Keratinocyte (primary cell): ENCODE measurements at regions not wholly inside any gene's neighbourhood (a gene's known extent, or its start where the extent isn't known, plus 50 kb on each side); places are given as distances from the start of the nearest gene placed in this dataset.

Source experiments
- EZH2 ChIP-seq: IDR thresholded peaks from one replicate; pipeline ENCODE4 v1.6.1; 2012; ENCODE audit warnings: inconsistent platforms, mild to moderate bottlenecking, low read length, moderate library complexity
- TF ChIP-seq, protein P1 (sequence below), 3 experiments: IDR thresholded peaks in 1 of 3; conservative IDR thresholded peaks in 1 of 3; optimal IDR thresholded peaks in 1 of 3; 2 replicates in 2 of 3; 3 replicates in 1 of 3; pipeline versions ENCODE3 to v1.5.1; 2011; ENCODE audit warnings: low read length in 3 of 3, mild to moderate bottlenecking in 3 of 3, moderate library complexity in 2 of 3, control low read depth in 1 of 3, inconsistent platforms in 1 of 3; ENCODE audit not compliant: insufficient read depth in 2 of 3; ENCODE audit errors: extremely low read depth in 1 of 3

DNA sequence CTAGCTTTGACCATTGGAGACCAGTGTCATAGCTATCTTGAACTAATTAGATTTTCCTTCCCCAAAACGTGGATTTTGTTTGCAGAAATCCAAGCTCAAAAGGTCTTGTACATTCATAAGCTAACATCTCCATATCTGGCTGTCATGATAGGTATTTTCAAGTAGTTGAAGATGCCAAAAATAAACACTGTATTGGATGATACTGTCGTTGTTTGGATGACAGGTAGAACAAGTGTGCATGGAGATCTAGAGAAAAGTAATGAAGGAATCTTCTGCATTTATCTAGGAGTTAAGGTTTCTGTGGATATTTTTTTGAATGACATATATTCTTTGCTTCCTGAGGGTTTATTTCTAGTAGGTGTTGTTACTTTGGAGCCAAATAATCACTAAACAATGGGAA is 1696.1 kb downstream of the SI start:
- no peak for TF ChIP-seq EZH2
- TF ChIP-seq, protein P1, sequence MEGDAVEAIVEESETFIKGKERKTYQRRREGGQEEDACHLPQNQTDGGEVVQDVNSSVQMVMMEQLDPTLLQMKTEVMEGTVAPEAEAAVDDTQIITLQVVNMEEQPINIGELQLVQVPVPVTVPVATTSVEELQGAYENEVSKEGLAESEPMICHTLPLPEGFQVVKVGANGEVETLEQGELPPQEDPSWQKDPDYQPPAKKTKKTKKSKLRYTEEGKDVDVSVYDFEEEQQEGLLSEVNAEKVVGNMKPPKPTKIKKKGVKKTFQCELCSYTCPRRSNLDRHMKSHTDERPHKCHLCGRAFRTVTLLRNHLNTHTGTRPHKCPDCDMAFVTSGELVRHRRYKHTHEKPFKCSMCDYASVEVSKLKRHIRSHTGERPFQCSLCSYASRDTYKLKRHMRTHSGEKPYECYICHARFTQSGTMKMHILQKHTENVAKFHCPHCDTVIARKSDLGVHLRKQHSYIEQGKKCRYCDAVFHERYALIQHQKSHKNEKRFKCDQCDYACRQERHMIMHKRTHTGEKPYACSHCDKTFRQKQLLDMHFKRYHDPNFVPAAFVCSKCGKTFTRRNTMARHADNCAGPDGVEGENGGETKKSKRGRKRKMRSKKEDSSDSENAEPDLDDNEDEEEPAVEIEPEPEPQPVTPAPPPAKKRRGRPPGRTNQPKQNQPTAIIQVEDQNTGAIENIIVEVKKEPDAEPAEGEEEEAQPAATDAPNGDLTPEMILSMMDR (optimal IDR thresholded peaks at IDR 0.05 in 1 of 3, IDR thresholded peaks at IDR 0.05 in 1 of 3, conservative IDR thresholded peaks at IDR 0.05 in 1 of 3; ENCODE audit: extremely low read depth in 1 of 3, insufficient read depth in 2 of 3, low read length in 3 of 3), result no peak
